ENCODE measurements at regions not wholly inside any gene's neighbourhood (a gene's known extent, or its start where the extent isn't known, plus 50 kb on each side); places are given as distances from the start of the nearest gene placed in this dataset.

GRCh38 chrX:2610246-2611170, 80.6 kb upstream of the CD99 start:
- H3K27ac ChIP-seq = no peak overlapping the region
- no peak for TF ChIP-seq ZFX (IDR thresholded peaks at IDR 0.05; ENCODE audit: borderline replicate concordance)
- TF ChIP-seq, protein P1, sequence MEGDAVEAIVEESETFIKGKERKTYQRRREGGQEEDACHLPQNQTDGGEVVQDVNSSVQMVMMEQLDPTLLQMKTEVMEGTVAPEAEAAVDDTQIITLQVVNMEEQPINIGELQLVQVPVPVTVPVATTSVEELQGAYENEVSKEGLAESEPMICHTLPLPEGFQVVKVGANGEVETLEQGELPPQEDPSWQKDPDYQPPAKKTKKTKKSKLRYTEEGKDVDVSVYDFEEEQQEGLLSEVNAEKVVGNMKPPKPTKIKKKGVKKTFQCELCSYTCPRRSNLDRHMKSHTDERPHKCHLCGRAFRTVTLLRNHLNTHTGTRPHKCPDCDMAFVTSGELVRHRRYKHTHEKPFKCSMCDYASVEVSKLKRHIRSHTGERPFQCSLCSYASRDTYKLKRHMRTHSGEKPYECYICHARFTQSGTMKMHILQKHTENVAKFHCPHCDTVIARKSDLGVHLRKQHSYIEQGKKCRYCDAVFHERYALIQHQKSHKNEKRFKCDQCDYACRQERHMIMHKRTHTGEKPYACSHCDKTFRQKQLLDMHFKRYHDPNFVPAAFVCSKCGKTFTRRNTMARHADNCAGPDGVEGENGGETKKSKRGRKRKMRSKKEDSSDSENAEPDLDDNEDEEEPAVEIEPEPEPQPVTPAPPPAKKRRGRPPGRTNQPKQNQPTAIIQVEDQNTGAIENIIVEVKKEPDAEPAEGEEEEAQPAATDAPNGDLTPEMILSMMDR (IDR thresholded peaks at IDR 0.05) = no peak

- TF ChIP-seq ZFX (IDR thresholded peaks at IDR 0.05; ENCODE audit: borderline replicate concordance) = no peak
- TF ChIP-seq, protein P1 (IDR thresholded peaks at IDR 0.05) = peak; percentile 40
Observed at GRCh38 chrX:2609431-2610238, 81.5 kb upstream of the CD99 start.

GRCh38 chrX:2608638-2609430, 82.3 kb upstream of the CD99 start:
- H3K27ac ChIP-seq = peak overlapping the region; percentile 43
- TF ChIP-seq, protein P1 (IDR thresholded peaks at IDR 0.05) = no peak
- no peak for TF ChIP-seq ZFX (IDR thresholded peaks at IDR 0.05; ENCODE audit: borderline replicate concordance)

More at GRCh38 chrX:2609431-2610238, 81.5 kb upstream of the CD99 start:
- peak overlapping the region; percentile 43 for H3K27ac ChIP-seq

DNA sequence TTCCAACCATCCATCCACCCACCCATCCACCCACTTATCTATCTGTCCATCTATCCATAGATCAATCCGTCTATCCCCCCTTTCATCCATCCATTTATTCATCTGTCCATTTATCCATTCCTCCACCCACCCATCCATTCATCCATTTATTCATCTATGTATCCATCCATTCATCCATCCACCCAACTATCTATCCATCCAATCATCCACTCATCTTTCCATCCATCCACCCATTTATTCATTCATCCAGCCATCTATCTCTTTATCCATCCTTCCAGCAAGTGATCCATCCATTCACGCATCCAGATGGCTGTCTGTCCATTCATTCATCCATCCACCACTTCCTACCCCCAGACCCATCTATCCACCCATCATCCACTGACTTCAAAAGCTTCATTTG, 84.0 kb upstream of the CD99 start:
- TF ChIP-seq, protein P1 (IDR thresholded peaks at IDR 0.05) = no peak
- no peak for TF ChIP-seq ZFX (IDR thresholded peaks at IDR 0.05; ENCODE audit: borderline replicate concordance)
- H3K27ac ChIP-seq = no peak overlapping the region

- TF ChIP-seq ZFX (IDR thresholded peaks at IDR 0.05; ENCODE audit: borderline replicate concordance) = no peak
- TF ChIP-seq, protein P1 (IDR thresholded peaks at IDR 0.05) = no peak
- H3K27ac ChIP-seq = no peak overlapping the region
Observed at GRCh38 chrX:2600564-2600963, 90.5 kb upstream of the CD99 start.

DNA sequence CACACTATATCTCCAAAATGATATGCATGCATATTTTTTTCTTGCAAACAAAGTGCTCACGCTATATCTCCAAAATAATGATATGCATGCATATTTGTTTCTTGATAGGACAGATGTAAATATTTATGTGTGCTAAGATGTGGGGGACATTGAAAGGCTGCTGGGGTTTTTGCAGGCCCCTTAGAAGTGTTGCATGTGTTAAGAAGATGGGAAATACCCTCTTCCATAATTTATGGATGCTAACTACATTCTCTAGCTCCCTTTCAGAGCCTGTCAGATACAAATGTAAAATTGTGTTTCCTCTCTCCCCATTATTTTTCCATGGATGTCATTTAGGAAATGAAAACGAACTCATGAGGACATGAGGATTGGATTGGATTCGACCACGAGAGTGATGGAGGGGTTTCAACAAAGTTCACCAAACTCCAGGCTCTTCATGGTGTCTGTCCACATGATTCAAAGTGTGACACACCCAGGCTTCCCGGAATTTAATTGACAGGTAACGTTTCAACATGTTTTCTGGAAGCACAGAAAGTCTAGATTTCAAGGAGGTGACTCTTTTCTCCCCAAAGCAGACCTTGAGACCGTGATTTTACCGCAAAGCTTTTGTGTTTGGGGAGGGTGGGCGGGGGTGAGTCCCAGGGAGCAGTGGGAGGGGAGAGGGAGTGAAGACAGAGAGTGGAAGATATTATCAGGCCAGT, 94.4 kb upstream of the CD99 start:
- no peak for TF ChIP-seq ZFX (IDR thresholded peaks at IDR 0.05; ENCODE audit: borderline replicate concordance)
- TF ChIP-seq, protein P1 (IDR thresholded peaks at IDR 0.05) = no peak
- H3K27ac ChIP-seq = no peak overlapping the region
